H9 (cell line): ENCODE measurements at regions not wholly inside any gene's neighbourhood (a gene's known extent, or its start where the extent isn't known, plus 50 kb on each side); places are given as distances from the start of the nearest gene placed in this dataset.

Experiments used
- DNase-seq: peaks from one replicate; pipeline ENCODE4 v3.0.0-alpha.2; 2017
- H2AFZ ChIP-seq: one replicate; pipeline ENCODE4 v1.6.1; 2013; ENCODE audit warnings: mild to moderate bottlenecking, low read length, control low read depth, moderate library complexity
- H2AK5ac ChIP-seq: 2 replicates; pipeline ENCODE4 v1.6.1; 2013; ENCODE audit warnings: low read length, control low read depth, mixed read lengths; ENCODE audit not compliant: insufficient read length
- H2BK120ac ChIP-seq: one replicate; pipeline ENCODE4 v1.6.1; 2013; ENCODE audit warnings: low read depth, mild to moderate bottlenecking, low read length, control low read depth, inconsistent platforms; ENCODE audit not compliant: poor library complexity, severe bottlenecking
- H2BK12ac ChIP-seq: 2 replicates; pipeline ENCODE4 v1.6.1; 2013; ENCODE audit warnings: low read length, control low read depth, mixed read lengths, low read depth; ENCODE audit not compliant: insufficient read length
- H2BK15ac ChIP-seq: 2 replicates; pipeline ENCODE4 v1.6.1; 2013; ENCODE audit warnings: low read depth, low read length, control low read depth
- H2BK20ac ChIP-seq: one replicate; pipeline ENCODE4 v1.6.1; 2013; ENCODE audit warnings: low read depth, mild to moderate bottlenecking, low read length, control low read depth, inconsistent platforms; ENCODE audit not compliant: poor library complexity, severe bottlenecking
- H2BK5ac ChIP-seq: 2 replicates; pipeline ENCODE4 v1.6.1; 2013; ENCODE audit warnings: low read length, control low read depth, mixed read lengths; ENCODE audit not compliant: insufficient read length
- H3K14ac ChIP-seq: 2 replicates; pipeline ENCODE4 v1.6.1; 2013; ENCODE audit warnings: low read length, control low read depth; ENCODE audit not compliant: insufficient read depth
- H3K18ac ChIP-seq: 2 replicates; pipeline ENCODE4 v1.6.1; 2013; ENCODE audit warnings: low read depth, mild to moderate bottlenecking, mixed read lengths, low read length, control low read depth; ENCODE audit not compliant: insufficient read length
- H3K23ac ChIP-seq: 2 replicates; pipeline ENCODE4 v1.6.1; 2013; ENCODE audit warnings: low read length, control low read depth, mixed read lengths, low read depth; ENCODE audit not compliant: insufficient read length
- H3K23me2 ChIP-seq: 2 replicates; pipeline ENCODE4 v1.6.1; 2013; ENCODE audit warnings: low read depth, mild to moderate bottlenecking, mixed read lengths, low read length, control low read depth; ENCODE audit not compliant: insufficient read length, poor library complexity, severe bottlenecking
- H3K27ac ChIP-seq: 2 replicates; pipeline ENCODE4 v1.5.1; 2013; ENCODE audit warnings: low read length, control low read depth, mixed read lengths, low read depth; ENCODE audit not compliant: insufficient read length
- H3K27me3 ChIP-seq: 2 replicates; pipeline ENCODE4 v1.6.1; 2013; ENCODE audit warnings: low read length, control low read depth, inconsistent platforms; ENCODE audit not compliant: insufficient read depth
- H3K4ac ChIP-seq: 2 replicates; pipeline ENCODE4 v1.6.1; 2013; ENCODE audit warnings: low read depth, mild to moderate bottlenecking, control low read depth, inconsistent platforms, low read length, moderate library complexity
- H3K4me1 ChIP-seq: 2 replicates; pipeline ENCODE4 v1.6.1; 2013; ENCODE audit warnings: low read length, control low read depth, inconsistent platforms; ENCODE audit not compliant: insufficient read depth
- H3K4me2 ChIP-seq: 2 replicates; pipeline ENCODE4 v1.6.1; 2013; ENCODE audit warnings: low read length, control low read depth, mixed read lengths; ENCODE audit not compliant: insufficient read length, insufficient read depth
- H3K56ac ChIP-seq: 2 replicates; pipeline ENCODE4 v1.6.1; 2013; ENCODE audit warnings: low read depth, mild to moderate bottlenecking, mixed read lengths, low read length, control low read depth; ENCODE audit not compliant: insufficient read length
- H3K79me1 ChIP-seq: 2 replicates; pipeline ENCODE4 v1.6.1; 2013; ENCODE audit warnings: low read depth, mild to moderate bottlenecking, moderate library complexity, low read length, control low read depth, inconsistent platforms; ENCODE audit not compliant: insufficient read depth, poor library complexity, severe bottlenecking
- H3K79me2 ChIP-seq: 2 replicates; pipeline ENCODE4 v1.6.1; 2013; ENCODE audit warnings: low read length, control low read depth, inconsistent platforms; ENCODE audit not compliant: insufficient read depth
- H3K9ac ChIP-seq: 2 replicates; pipeline ENCODE4 v1.6.1; 2013; ENCODE audit warnings: low read length, control low read depth, mixed read lengths; ENCODE audit not compliant: insufficient read length; ENCODE audit errors: extremely low read depth
- H3K9me3 ChIP-seq: one replicate; pipeline ENCODE4 v1.6.1; 2013; ENCODE audit warnings: low read depth, low read length, inconsistent platforms; ENCODE audit not compliant: control insufficient read depth
- H3T11ph ChIP-seq: one replicate; pipeline ENCODE4 v1.6.1; 2013; ENCODE audit warnings: mild to moderate bottlenecking, low read length, control low read depth, inconsistent platforms
- H4K20me1 ChIP-seq: one replicate; pipeline ENCODE4 v1.6.1; 2013; ENCODE audit not compliant: control insufficient read depth, insufficient read length, insufficient read depth
- H4K5ac ChIP-seq: 2 replicates; pipeline ENCODE4 v1.6.1; 2013; ENCODE audit warnings: low read depth, mild to moderate bottlenecking, mixed read lengths, low read length, control low read depth; ENCODE audit not compliant: insufficient read length
- H4K8ac ChIP-seq: replicated peaks from 2 replicates; pipeline ENCODE4 v1.6.1; 2013; ENCODE audit warnings: low read length, control low read depth, mixed read lengths, low read depth; ENCODE audit not compliant: insufficient read length
- H4K91ac ChIP-seq: 2 replicates; pipeline ENCODE4 v1.6.1; 2013; ENCODE audit warnings: low read depth, mild to moderate bottlenecking, moderate library complexity, mixed read lengths, low read length, control low read depth; ENCODE audit not compliant: insufficient read length
- H3K27ac Mint-ChIP-seq, 3 experiments: 2 replicates in 2 of 3; 3 replicates in 1 of 3; pipeline ENCODE4 v1.8.0; 2020 to 2021; ENCODE audit warnings: mixed read lengths in 3 of 3, mild to moderate bottlenecking in 1 of 3, moderate library complexity in 1 of 3
- H3K27me3 Mint-ChIP-seq: 2 replicates; pipeline ENCODE4 v1.8.0; 2021; ENCODE audit warnings: low read depth, mild to moderate bottlenecking, moderate library complexity, mixed read lengths
- H3K36me3 Mint-ChIP-seq, 3 experiments: 2 replicates in 2 of 3; 3 replicates in 1 of 3; pipeline ENCODE4 v1.8.0; 2020 to 2021; ENCODE audit warnings: low read depth in 3 of 3, mixed read lengths in 3 of 3; ENCODE audit not compliant: insufficient read depth in 1 of 3
- H3K4me1 Mint-ChIP-seq, 2 experiments: 2 replicates each; pipeline ENCODE4 v1.8.0; 2020; ENCODE audit warnings: mixed read lengths in 2 of 2
- H3K4me3 Mint-ChIP-seq, 2 experiments: 2 replicates in 1 of 2; 3 replicates in 1 of 2; pipeline ENCODE4 v1.8.0; 2020 to 2021; ENCODE audit warnings: mild to moderate bottlenecking in 2 of 2, mixed read lengths in 2 of 2, moderate library complexity in 1 of 2
- H3K9me3 Mint-ChIP-seq, 2 experiments: 2 replicates in 1 of 2; 3 replicates in 1 of 2; pipeline ENCODE4 v1.8.0; 2020; ENCODE audit warnings: mild to moderate bottlenecking in 2 of 2, mixed read lengths in 2 of 2, moderate library complexity in 1 of 2
- CTCF ChIP-seq: fragments of 200-600 bp; sonication (generic); conservative IDR thresholded peaks from 3 replicates; pipeline ENCODE4 v1.8.0; 2021; ENCODE audit warnings: antibody characterized with exemption, mild to moderate bottlenecking
- WGBS: extraction: QIAGEN DNeasy Blood & Tissue Kit; methylation state at CpG from one replicate; pipeline ENCODE4 v1.1.7; 2013; ENCODE audit warnings: missing lambda C conversion rate, low lambda C conversion rate, mixed read lengths; ENCODE audit not compliant: insufficient read length; ENCODE audit errors: extremely low coverage; 5-methylcytosine and 5-hydroxymethylcytosine counted together

- Mint-ChIP-seq H3K36me3 (no peaks in the 10 kb centered on the region), H3K27ac (peak overlapping the region in 1 of 3 experiments; percentile 52; a peak in 1 of 7 replicates), H3K27me3 (no peaks in the 10 kb centered on the region; the same call in 1 of the 2 replicates), H3K9me3 (no peaks in the 10 kb centered on the region), H3K4me1 (no peaks in the 10 kb centered on the region), H3K4me3 (no peak overlapping the region)
- H3T11ph ChIP-seq: no peak overlapping the region
- peak; percentile 52 for TF ChIP-seq CTCF
- peak; percentile 57 for DNase-seq
- no peak overlapping the region for H3K9ac ChIP-seq
- H2BK5ac ChIP-seq: no peak overlapping the region
- WGBS: no CpG with 5 or more reads among the region's 5 CpGs
- H3K27ac ChIP-seq: no peak overlapping the region
- no peak overlapping the region for H4K8ac ChIP-seq
- H3K9me3 ChIP-seq: no peaks in the 10 kb centered on the region
- H3K79me2 ChIP-seq: no peaks in the 10 kb centered on the region
- H3K79me1 ChIP-seq: no peaks in the 10 kb centered on the region
- H3K4me1 ChIP-seq: no peaks in the 10 kb centered on the region
- H2BK120ac ChIP-seq: no peak overlapping the region
- H4K20me1 ChIP-seq: no peaks in the 10 kb centered on the region
- H3K18ac ChIP-seq: no peak overlapping the region
- H3K14ac ChIP-seq: no peak overlapping the region
- H2BK15ac ChIP-seq: no peak overlapping the region
- H2BK20ac ChIP-seq: no peak overlapping the region
- H3K27me3 ChIP-seq: no peaks in the 10 kb centered on the region
- H3K23me2 ChIP-seq: no peaks in the 10 kb centered on the region
- no peak overlapping the region for H3K4me2 ChIP-seq
- H2BK12ac ChIP-seq: no peak overlapping the region
- H3K4ac ChIP-seq: no peak overlapping the region
- H4K91ac ChIP-seq: no peak overlapping the region
- H2AFZ ChIP-seq: peak overlapping the region; percentile 3
- no peak overlapping the region for H3K23ac ChIP-seq
- no peak overlapping the region for H3K56ac ChIP-seq
- H4K5ac ChIP-seq: no peak overlapping the region
- no peak overlapping the region for H2AK5ac ChIP-seq
Measured at GRCh38 chr1:193766329-193766728, 579.9 kb upstream of the B3GALT2 start.
